Liver (tissue), 3 donors: ENCODE measurements at regions not wholly inside any gene's neighbourhood (a gene's known extent, or its start where the extent isn't known, plus 50 kb on each side); places are given as distances from the start of the nearest gene placed in this dataset.
"Not testable (repeated sequence)": the region's sequence is repeated elsewhere in the genome, so short reads cannot be mapped to it uniquely, and the experiment has no call there.

Source experiments
- ATF3 ChIP-seq: IDR thresholded peaks from 2 replicates; pipeline ENCODE4 v1.6.1; 2016; ENCODE audit warnings: antibody characterized with exemption
- EGR1 ChIP-seq, 2 donors: IDR thresholded peaks; 2 replicates each; pipeline ENCODE4 v1.6.1; 2016 to 2018; ENCODE audit warnings: antibody characterized with exemption in 2 of 2, low read depth in 2 of 2
- FOXA1 ChIP-seq: IDR thresholded peaks from 2 replicates; pipeline ENCODE4 v1.6.1; 2016; ENCODE audit warnings: antibody characterized with exemption
- GABPA ChIP-seq, 2 donors: IDR thresholded peaks in 1 of 2; conservative IDR thresholded peaks in 1 of 2; 2 replicates each; pipeline ENCODE4 v1.6.1; 2016; ENCODE audit warnings: antibody characterized with exemption in 2 of 2, mild to moderate bottlenecking in 1 of 2, moderate library complexity in 1 of 2
- HNF4A ChIP-seq, 2 donors: conservative IDR thresholded peaks; 2 replicates each; pipeline ENCODE4 v1.6.1; 2016; ENCODE audit warnings: antibody characterized with exemption in 2 of 2, mild to moderate bottlenecking in 2 of 2
- JUND ChIP-seq, 2 donors: IDR thresholded peaks; 2 replicates each; pipeline ENCODE4 v1.6.1; 2016; ENCODE audit warnings: antibody characterized with exemption in 2 of 2
- MAX ChIP-seq: IDR thresholded peaks from 2 replicates; pipeline ENCODE4 v1.6.1; 2016; ENCODE audit warnings: antibody characterized with exemption
- NR2F2 ChIP-seq: IDR thresholded peaks from 2 replicates; pipeline ENCODE4 v1.6.1; 2016; ENCODE audit warnings: antibody characterized with exemption
- RAD21 ChIP-seq, 2 donors: IDR thresholded peaks; 2 replicates each; pipeline ENCODE4 v1.6.1; 2016; ENCODE audit warnings: antibody characterized with exemption in 2 of 2, mild to moderate bottlenecking in 2 of 2
- REST ChIP-seq: IDR thresholded peaks from 2 replicates; pipeline ENCODE4 v1.6.1; 2016; ENCODE audit warnings: antibody characterized with exemption, mild to moderate bottlenecking
- RXRA ChIP-seq, 2 donors: IDR thresholded peaks; 2 replicates each; pipeline ENCODE4 v1.6.1; 2017 to 2018; ENCODE audit warnings: antibody characterized with exemption in 2 of 2, mild to moderate bottlenecking in 1 of 2
- TAF1 ChIP-seq: conservative IDR thresholded peaks from 2 replicates; pipeline ENCODE4 v1.6.1; 2016; ENCODE audit warnings: antibody characterized with exemption, mild to moderate bottlenecking
- YY1 ChIP-seq: IDR thresholded peaks from 2 replicates; pipeline ENCODE4 v1.6.1; 2016; ENCODE audit warnings: antibody characterized with exemption, mild to moderate bottlenecking
- TF ChIP-seq, protein P1 (sequence below): fragments of 150-350 bp; IDR thresholded peaks from 2 replicates; pipeline ENCODE4 v1.5.1; 2017; ENCODE audit warnings: improper control_type of control experiment, low read depth, low read length; ENCODE audit not compliant: missing input control
- donor health status: healthy.
- donor health status: healthy.

GRCh38 chr16:80242279-80242678 lies 298.5 kb upstream of the DYNLRB2 start:
- TF ChIP-seq, protein P1, sequence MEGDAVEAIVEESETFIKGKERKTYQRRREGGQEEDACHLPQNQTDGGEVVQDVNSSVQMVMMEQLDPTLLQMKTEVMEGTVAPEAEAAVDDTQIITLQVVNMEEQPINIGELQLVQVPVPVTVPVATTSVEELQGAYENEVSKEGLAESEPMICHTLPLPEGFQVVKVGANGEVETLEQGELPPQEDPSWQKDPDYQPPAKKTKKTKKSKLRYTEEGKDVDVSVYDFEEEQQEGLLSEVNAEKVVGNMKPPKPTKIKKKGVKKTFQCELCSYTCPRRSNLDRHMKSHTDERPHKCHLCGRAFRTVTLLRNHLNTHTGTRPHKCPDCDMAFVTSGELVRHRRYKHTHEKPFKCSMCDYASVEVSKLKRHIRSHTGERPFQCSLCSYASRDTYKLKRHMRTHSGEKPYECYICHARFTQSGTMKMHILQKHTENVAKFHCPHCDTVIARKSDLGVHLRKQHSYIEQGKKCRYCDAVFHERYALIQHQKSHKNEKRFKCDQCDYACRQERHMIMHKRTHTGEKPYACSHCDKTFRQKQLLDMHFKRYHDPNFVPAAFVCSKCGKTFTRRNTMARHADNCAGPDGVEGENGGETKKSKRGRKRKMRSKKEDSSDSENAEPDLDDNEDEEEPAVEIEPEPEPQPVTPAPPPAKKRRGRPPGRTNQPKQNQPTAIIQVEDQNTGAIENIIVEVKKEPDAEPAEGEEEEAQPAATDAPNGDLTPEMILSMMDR: not testable (repeated sequence)
- not testable (repeated sequence) for TF ChIP-seq ATF3; NR2F2; HNF4A (conservative IDR thresholded peaks at IDR 0.05); RAD21 (IDR thresholded peaks at IDR 0.05); REST; TAF1; RXRA (IDR thresholded peaks at IDR 0.05); JUND (IDR thresholded peaks at IDR 0.05); MAX; FOXA1; YY1; GABPA (IDR thresholded peaks at IDR 0.05 in 1 of 2, conservative IDR thresholded peaks at IDR 0.05 in 1 of 2); EGR1 (IDR thresholded peaks at IDR 0.05; ENCODE audit: low read depth in 2 of 2)
